MM.1S (cell line): ENCODE measurements at regions not wholly inside any gene's neighbourhood (a gene's known extent, or its start where the extent isn't known, plus 50 kb on each side); places are given as distances from the start of the nearest gene placed in this dataset.

Experiments
- DNase-seq: peaks from one replicate; pipeline ENCODE4 v3.0.0-alpha.2; 2015
- H2AFZ ChIP-seq: fragments of 300-600 bp; sonication (generic); 2 replicates; pipeline ENCODE4 v1.6.0; 2016; ENCODE audit warnings: antibody characterized with exemption, low read length
- H3F3A ChIP-seq: fragments of 300-600 bp; sonication (generic); 2 replicates; pipeline ENCODE4 v1.6.1; 2016; ENCODE audit warnings: mild to moderate bottlenecking, antibody characterized with exemption, low read length, moderate library complexity, mixed read lengths; ENCODE audit not compliant: insufficient read depth
- H3K27ac ChIP-seq: fragments of 300-600 bp; sonication (generic); 2 replicates; pipeline ENCODE4 v1.5.1; 2016; ENCODE audit warnings: mild to moderate bottlenecking, low read length
- H3K27me3 ChIP-seq: fragments of 300-600 bp; sonication (generic); replicated peaks from 2 replicates; pipeline ENCODE4 v1.6.0; 2016; ENCODE audit warnings: low read length; ENCODE audit not compliant: insufficient read depth
- H3K36me3 ChIP-seq: fragments of 300-600 bp; sonication (generic); replicated peaks from 2 replicates; pipeline ENCODE4 v1.6.1; 2016; ENCODE audit warnings: mild to moderate bottlenecking, low read length, mixed read lengths; ENCODE audit not compliant: insufficient read depth
- H3K4me1 ChIP-seq: fragments of 300-600 bp; sonication (generic); 2 replicates; pipeline ENCODE4 v1.6.1; 2016; ENCODE audit warnings: low read length, mixed read lengths
- H3K4me2 ChIP-seq: fragments of 300-600 bp; sonication (generic); 2 replicates; pipeline ENCODE4 v1.6.0; 2016; ENCODE audit warnings: low read depth, low read length
- H3K4me3 ChIP-seq: fragments of 300-600 bp; sonication (generic); 2 replicates; pipeline ENCODE4 v1.5.1; 2016; ENCODE audit warnings: low read length, mixed read lengths
- H3K79me2 ChIP-seq: fragments of 300-600 bp; sonication (generic); 2 replicates; pipeline ENCODE4 v1.6.1; 2016; ENCODE audit warnings: mixed run types, low read length, mixed read lengths
- H3K9ac ChIP-seq: fragments of 300-600 bp; sonication (generic); 2 replicates; pipeline ENCODE4 v1.6.1; 2016; ENCODE audit warnings: low read length, mixed read lengths
- H3K9me2 ChIP-seq: fragments of 300-600 bp; sonication (generic); replicated peaks from 2 replicates; pipeline ENCODE4 v1.6.1; 2016; ENCODE audit warnings: mild to moderate bottlenecking, low read length, mixed read lengths; ENCODE audit not compliant: insufficient read depth
- H3K9me3 ChIP-seq: fragments of 300-600 bp; sonication (generic); replicated peaks from 2 replicates; pipeline ENCODE4 v1.6.1; 2016; ENCODE audit warnings: mild to moderate bottlenecking, low read length, mixed read lengths; ENCODE audit not compliant: insufficient read depth
- H4K20me1 ChIP-seq: fragments of 300-600 bp; sonication (generic); 2 replicates; pipeline ENCODE4 v1.6.1; 2016; ENCODE audit warnings: mild to moderate bottlenecking, low read length, moderate library complexity, mixed read lengths; ENCODE audit not compliant: insufficient read depth
- EZH2 ChIP-seq: fragments of 300-600 bp; sonication (generic); optimal IDR thresholded peaks from 2 replicates; pipeline ENCODE3; 2017; ENCODE audit warnings: low read depth, mild to moderate bottlenecking, antibody characterized with exemption, low read length, mixed read lengths
- EZH2phosphoT487 ChIP-seq: fragments of 300-600 bp; sonication (generic); IDR thresholded peaks from 2 replicates; pipeline ENCODE4 v1.6.1; 2018; ENCODE audit warnings: antibody characterized with exemption, low read length
- TF ChIP-seq, protein P1 (sequence below): fragments of 300-600 bp; sonication (generic); IDR thresholded peaks from 2 replicates; pipeline ENCODE4 v1.5.1; 2016; ENCODE audit warnings: antibody characterized with exemption, low read length, mixed read lengths

DNA sequence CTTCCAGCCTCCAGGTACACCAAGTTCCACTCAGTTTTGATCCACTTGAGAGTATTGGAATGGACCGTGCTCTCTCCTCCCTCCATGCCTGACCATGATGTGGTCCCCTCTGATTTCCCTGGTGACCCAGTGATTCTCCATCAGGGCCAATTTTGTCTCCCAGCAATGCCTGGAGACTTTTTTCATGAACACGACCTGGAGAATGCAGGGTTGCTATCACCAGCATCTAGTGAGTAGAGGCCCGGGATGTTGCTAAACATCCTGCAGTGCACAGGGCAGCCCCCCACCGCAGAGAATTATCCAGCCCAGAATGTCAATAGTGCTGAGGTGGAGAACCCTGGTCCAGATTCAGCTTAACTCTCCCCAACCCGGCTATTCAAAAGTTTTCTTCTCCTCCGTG lies 134.0 kb upstream of the RREB1 start:
- Histone ChIP-seq H3K9ac (no peak overlapping the region), H3K36me3 (no peaks in the 10 kb centered on the region), H3K27me3 (no peaks in the 10 kb centered on the region), H3K4me2 (no peak overlapping the region), H3K4me1 (no peaks in the 10 kb centered on the region), H3K9me2 (no peaks in the 10 kb centered on the region), H4K20me1 (no peaks in the 10 kb centered on the region), H3K9me3 (no peaks in the 10 kb centered on the region), H3F3A (no peaks in the 10 kb centered on the region), H3K4me3 (no peak overlapping the region), H3K27ac (no peak overlapping the region), H2AFZ (no peak overlapping the region), H3K79me2 (no peaks in the 10 kb centered on the region)
- TF ChIP-seq, protein P1, sequence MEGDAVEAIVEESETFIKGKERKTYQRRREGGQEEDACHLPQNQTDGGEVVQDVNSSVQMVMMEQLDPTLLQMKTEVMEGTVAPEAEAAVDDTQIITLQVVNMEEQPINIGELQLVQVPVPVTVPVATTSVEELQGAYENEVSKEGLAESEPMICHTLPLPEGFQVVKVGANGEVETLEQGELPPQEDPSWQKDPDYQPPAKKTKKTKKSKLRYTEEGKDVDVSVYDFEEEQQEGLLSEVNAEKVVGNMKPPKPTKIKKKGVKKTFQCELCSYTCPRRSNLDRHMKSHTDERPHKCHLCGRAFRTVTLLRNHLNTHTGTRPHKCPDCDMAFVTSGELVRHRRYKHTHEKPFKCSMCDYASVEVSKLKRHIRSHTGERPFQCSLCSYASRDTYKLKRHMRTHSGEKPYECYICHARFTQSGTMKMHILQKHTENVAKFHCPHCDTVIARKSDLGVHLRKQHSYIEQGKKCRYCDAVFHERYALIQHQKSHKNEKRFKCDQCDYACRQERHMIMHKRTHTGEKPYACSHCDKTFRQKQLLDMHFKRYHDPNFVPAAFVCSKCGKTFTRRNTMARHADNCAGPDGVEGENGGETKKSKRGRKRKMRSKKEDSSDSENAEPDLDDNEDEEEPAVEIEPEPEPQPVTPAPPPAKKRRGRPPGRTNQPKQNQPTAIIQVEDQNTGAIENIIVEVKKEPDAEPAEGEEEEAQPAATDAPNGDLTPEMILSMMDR, result no peak
- TF ChIP-seq EZH2phosphoT487, result no peak
- TF ChIP-seq EZH2, result no peak
- no peak for DNase-seq

DNA sequence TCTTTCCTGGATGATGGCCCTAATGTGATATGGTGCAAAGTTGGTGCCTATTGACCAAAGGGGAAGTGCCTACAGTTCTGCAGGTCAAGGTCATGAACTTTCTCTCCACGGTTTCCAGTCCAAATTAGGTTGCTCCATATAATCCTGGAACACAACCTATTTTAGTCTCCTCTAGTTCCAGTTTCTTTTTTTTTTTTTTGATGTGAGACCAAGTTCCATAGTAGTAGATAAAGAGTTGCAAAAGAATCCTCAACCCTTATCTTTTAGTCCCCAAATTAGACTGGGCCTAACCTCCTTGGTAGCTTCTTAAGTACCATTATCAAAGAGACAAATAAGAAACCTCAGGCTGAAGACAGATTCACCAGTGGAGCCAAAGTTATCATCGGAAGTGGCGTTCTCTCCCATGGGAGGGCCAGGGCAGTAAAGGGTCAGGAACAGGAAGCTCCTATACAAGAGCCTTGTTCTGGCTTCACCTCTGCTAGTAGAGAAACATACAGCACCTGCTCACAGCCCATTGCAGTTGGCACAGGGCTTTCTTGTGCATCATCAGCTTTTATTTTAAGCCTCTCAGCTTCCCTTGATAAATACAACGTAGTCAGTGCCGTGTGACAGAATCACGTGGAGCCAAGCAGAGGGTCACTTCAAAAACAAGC lies 132.2 kb upstream of the RREB1 start:
- Histone ChIP-seq H3K27ac (no peak overlapping the region), H3K79me2 (no peaks in the 10 kb centered on the region), H3K9ac (no peak overlapping the region), H4K20me1 (no peaks in the 10 kb centered on the region), H3K36me3 (no peaks in the 10 kb centered on the region), H3K9me2 (no peaks in the 10 kb centered on the region), H2AFZ (no peak overlapping the region), H3K4me2 (no peak overlapping the region), H3F3A (no peaks in the 10 kb centered on the region), H3K4me1 (no peaks in the 10 kb centered on the region), H3K9me3 (no peaks in the 10 kb centered on the region), H3K27me3 (no peaks in the 10 kb centered on the region), H3K4me3 (no peak overlapping the region)
- no peak for DNase-seq
- TF ChIP-seq, protein P1, result no peak
- TF ChIP-seq EZH2 (no peak), EZH2phosphoT487 (no peak)

DNA sequence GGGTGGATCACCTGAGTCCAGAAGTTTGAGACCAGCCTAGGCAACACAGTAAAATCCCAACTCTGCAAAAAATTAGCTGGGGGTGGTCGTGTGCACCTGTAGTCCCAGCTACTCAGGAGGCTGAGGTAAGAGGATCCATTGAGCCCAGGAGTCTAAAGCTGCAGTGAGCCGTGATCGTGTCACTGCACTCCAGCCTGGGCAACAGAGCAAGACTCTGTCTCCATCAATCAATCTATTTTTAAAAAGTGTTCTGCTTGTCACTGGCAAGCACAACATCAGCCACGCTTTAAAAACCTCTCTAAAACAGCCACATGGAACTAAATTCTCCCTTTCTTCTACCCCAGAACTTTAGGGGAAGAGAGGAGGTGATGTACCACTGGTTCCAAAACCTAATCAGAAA lies 131.6 kb upstream of the RREB1 start:
- H3K4me3 ChIP-seq, result no peak overlapping the region
- no peak overlapping the region for H3K9ac ChIP-seq
- H3F3A ChIP-seq, result no peaks in the 10 kb centered on the region
- no peaks in the 10 kb centered on the region for H3K9me3 ChIP-seq
- H3K4me2 ChIP-seq, result no peak overlapping the region
- DNase-seq, result no peak
- no peaks in the 10 kb centered on the region for H3K4me1 ChIP-seq
- no peaks in the 10 kb centered on the region for H3K27me3 ChIP-seq
- no peak overlapping the region for H2AFZ ChIP-seq
- H3K9me2 ChIP-seq, result no peaks in the 10 kb centered on the region
- no peak overlapping the region for H3K27ac ChIP-seq
- no peaks in the 10 kb centered on the region for H4K20me1 ChIP-seq
- TF ChIP-seq EZH2phosphoT487, result no peak
- no peak for TF ChIP-seq EZH2
- TF ChIP-seq, protein P1, result no peak
- no peaks in the 10 kb centered on the region for H3K79me2 ChIP-seq
- no peaks in the 10 kb centered on the region for H3K36me3 ChIP-seq
